K562 (cell line): ENCODE measurements at regions not wholly inside any gene's neighbourhood (a gene's known extent, or its start where the extent isn't known, plus 50 kb on each side); places are given as distances from the start of the nearest gene placed in this dataset.

Experiments used
- FOSL1 ChIP-seq: fragments of 200-800 bp; sonication (Bioruptor generic); conservative IDR thresholded peaks from 2 replicates; pipeline ENCODE4 v1.6.1; 2016; ENCODE audit warnings: missing genetic modification characterization, missing compliant biosample characterization
- POLR2A ChIP-seq: fragments of 450-650 bp; conservative IDR thresholded peaks from 2 replicates; pipeline ENCODE4 v1.6.1; 2016
- RBM39 ChIP-seq: fragments of 200-400 bp; formaldehyde crosslinking; optimal IDR thresholded peaks from 2 replicates; pipeline ENCODE3; 2018; ENCODE audit warnings: low read depth, low read length
- SETDB1 ChIP-seq: IDR thresholded peaks from one replicate; pipeline ENCODE4 v1.6.1; 2012; ENCODE audit warnings: low read length, control low read depth, inconsistent platforms
- SMARCB1 ChIP-seq: IDR thresholded peaks from 2 replicates; pipeline ENCODE4 v1.6.1; 2011; ENCODE audit warnings: improper control_type of control experiment, low read depth; ENCODE audit not compliant: insufficient read length
- TF ChIP-seq, protein P1 (sequence below), 3 experiments: IDR thresholded peaks in 2 of 3; conservative IDR thresholded peaks in 1 of 3; 2 replicates each; pipeline ENCODE4 v1.5.1; 2011 to 2012; ENCODE audit warnings: low read length in 3 of 3, mild to moderate bottlenecking in 3 of 3, control low read depth in 2 of 3, improper control_type of control experiment in 1 of 3, inconsistent platforms in 1 of 3, low read depth in 1 of 3, mixed read lengths in 1 of 3, moderate library complexity in 1 of 3; ENCODE audit not compliant: insufficient read depth in 2 of 3

DNA sequence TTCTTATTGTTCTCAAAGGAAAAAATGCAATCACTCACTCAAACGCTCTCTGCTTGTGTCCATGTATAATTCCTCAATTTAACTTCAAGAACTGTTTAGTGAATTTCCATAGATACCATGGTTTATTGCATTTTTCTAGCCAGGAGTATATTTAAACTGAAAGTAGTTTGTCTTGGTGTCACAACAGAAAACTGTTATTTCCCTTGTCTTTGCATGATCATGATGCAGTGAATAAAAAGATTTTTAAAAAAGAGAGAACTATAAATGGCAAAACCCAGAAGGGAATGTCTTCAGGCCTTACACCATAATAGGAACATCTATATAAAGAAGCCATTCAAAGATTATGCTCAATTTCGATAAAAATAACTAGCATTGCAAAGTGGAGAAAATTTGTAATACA is 523.5 kb upstream of the ADGRL4 start:
- TF ChIP-seq FOSL1 (tag) (no peak), SMARCB1 (no peak), RBM39 (no peak), SETDB1 (no peak), POLR2A (no peak)
- TF ChIP-seq, protein P1, sequence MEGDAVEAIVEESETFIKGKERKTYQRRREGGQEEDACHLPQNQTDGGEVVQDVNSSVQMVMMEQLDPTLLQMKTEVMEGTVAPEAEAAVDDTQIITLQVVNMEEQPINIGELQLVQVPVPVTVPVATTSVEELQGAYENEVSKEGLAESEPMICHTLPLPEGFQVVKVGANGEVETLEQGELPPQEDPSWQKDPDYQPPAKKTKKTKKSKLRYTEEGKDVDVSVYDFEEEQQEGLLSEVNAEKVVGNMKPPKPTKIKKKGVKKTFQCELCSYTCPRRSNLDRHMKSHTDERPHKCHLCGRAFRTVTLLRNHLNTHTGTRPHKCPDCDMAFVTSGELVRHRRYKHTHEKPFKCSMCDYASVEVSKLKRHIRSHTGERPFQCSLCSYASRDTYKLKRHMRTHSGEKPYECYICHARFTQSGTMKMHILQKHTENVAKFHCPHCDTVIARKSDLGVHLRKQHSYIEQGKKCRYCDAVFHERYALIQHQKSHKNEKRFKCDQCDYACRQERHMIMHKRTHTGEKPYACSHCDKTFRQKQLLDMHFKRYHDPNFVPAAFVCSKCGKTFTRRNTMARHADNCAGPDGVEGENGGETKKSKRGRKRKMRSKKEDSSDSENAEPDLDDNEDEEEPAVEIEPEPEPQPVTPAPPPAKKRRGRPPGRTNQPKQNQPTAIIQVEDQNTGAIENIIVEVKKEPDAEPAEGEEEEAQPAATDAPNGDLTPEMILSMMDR (IDR thresholded peaks at IDR 0.05 in 2 of 3, conservative IDR thresholded peaks at IDR 0.05 in 1 of 3; ENCODE audit: insufficient read depth in 2 of 3, low read depth in 1 of 3, low read length in 3 of 3), result no peak
